GM12878 (cell line): ENCODE measurements at regions not wholly inside any gene's neighbourhood (a gene's known extent, or its start where the extent isn't known, plus 50 kb on each side); places are given as distances from the start of the nearest gene placed in this dataset.

Experiments
- ATAC-seq: fragments of 200-7000 bp; cut with Tn5 transposase; 3 replicates; pipeline ENCODE4 v1.9.1; 2020; ENCODE audit warnings: mild to moderate bottlenecking, moderate library complexity
- BruUV-seq: library from RNA; stranded (reverse); fragments of 400-500 nt; replicated peaks from 2 replicates; lab custom pipeline; 2021; lab: Mats Ljungman, UMichigan
- CTCF ChIA-PET: fragments of 300-600 bp; sonication (Branson Sonifier 250); formaldehyde crosslinking; extraction: SDS; loops from one replicate; lab custom pipeline; 2021; ENCODE audit warnings: inconsistent platforms; lab: Yijun Ruan, JAX
- POLR2A ChIA-PET: fragments of 350-600 bp; formaldehyde crosslinking; extraction: SDS; loops from one replicate; lab custom pipeline; 2021; ENCODE audit warnings: inconsistent platforms; lab: Charles Lee
- RAD21 ChIA-PET: fragments of 300-600 bp; sonication (Branson Sonifier 250); formaldehyde crosslinking; loops from one replicate; lab custom pipeline; 2023; ENCODE audit warnings: antibody characterized with exemption; ENCODE audit not compliant: unreplicated experiment; lab: Charles Lee
- SMC1A ChIA-PET: fragments of 300-600 bp; sonication (Branson Sonifier 250); formaldehyde crosslinking; loops from one replicate; lab custom pipeline; 2023; ENCODE audit not compliant: unreplicated experiment, uncharacterized antibody; lab: Charles Lee
- DNase-seq: peaks from one replicate; pipeline ENCODE4 v3.0.0-alpha.2; 2011; ENCODE audit warnings: low read depth, low spot score
- FAIRE-seq: peaks from 3 replicates; lab custom pipeline; 2011; peaks lifted over from hg19 to GRCh38; lab: Jason Lieb, UNC
- H2AFZ ChIP-seq: 2 replicates; pipeline ENCODE4 v1.6.0; 2011; ENCODE audit warnings: low read depth, low read length, control low read depth; ENCODE audit not compliant: control insufficient read depth
- H3K27ac ChIP-seq: 2 replicates; pipeline ENCODE4 v1.5.1; 2011; ENCODE audit warnings: control low read depth; ENCODE audit not compliant: control insufficient read depth, insufficient read depth
- H3K27me3 ChIP-seq, 2 experiments: replicated peaks in 1 of 2; 2 replicates each; pipeline versions ENCODE4 v1.6.0 to v1.6.1; 2011; ENCODE audit warnings: low read length in 1 of 2; ENCODE audit not compliant: control insufficient read depth in 2 of 2, insufficient read depth in 2 of 2
- H3K36me3 ChIP-seq, 2 experiments: 2 replicates each; pipeline ENCODE4 v1.5.1; 2011; ENCODE audit warnings: low read length in 1 of 2; ENCODE audit not compliant: control insufficient read depth in 2 of 2, insufficient read depth in 2 of 2
- H3K4me1 ChIP-seq: 2 replicates; pipeline ENCODE4 v1.6.1; 2011; ENCODE audit warnings: mild to moderate bottlenecking, low read length, moderate library complexity, mixed read lengths; ENCODE audit not compliant: control insufficient read depth, insufficient read depth
- H3K4me2 ChIP-seq: 2 replicates; pipeline ENCODE4 v1.6.0; 2011; ENCODE audit warnings: control low read depth; ENCODE audit not compliant: control insufficient read depth, insufficient read depth
- H3K4me3 ChIP-seq: fragments of 200-600 bp; sonication (generic); 2 replicates; pipeline ENCODE4 v1.5.1; 2016
- H3K79me2 ChIP-seq: 2 replicates; pipeline ENCODE4 v1.6.0; 2011; ENCODE audit warnings: low read length; ENCODE audit not compliant: control insufficient read depth, insufficient read depth
- H3K9ac ChIP-seq: 2 replicates; pipeline ENCODE4 v1.8.0; 2011; ENCODE audit warnings: low read length, control low read depth, mixed read lengths; ENCODE audit not compliant: control insufficient read depth, insufficient read depth
- H3K9me3 ChIP-seq: replicated peaks from 3 replicates; pipeline ENCODE4 v1.5.1; 2011; ENCODE audit warnings: mild to moderate bottlenecking, low read length; ENCODE audit not compliant: control insufficient read depth, insufficient read depth
- H4K20me1 ChIP-seq: 2 replicates; pipeline ENCODE4 v1.6.0; 2011; ENCODE audit not compliant: control insufficient read depth, insufficient read depth
- EP300 ChIP-seq, 2 experiments: fragments of 150-350 bp in 1 of 2; IDR thresholded peaks; 2 replicates each; pipeline ENCODE4 v1.6.1; 2011 to 2012; ENCODE audit warnings: low read depth in 2 of 2, low read length in 2 of 2, borderline replicate concordance in 1 of 2, improper control_type of control experiment in 1 of 2, inconsistent platforms in 1 of 2; ENCODE audit not compliant: control insufficient read depth in 1 of 2
- FOS ChIP-seq: IDR thresholded peaks from 3 replicates; pipeline ENCODE4 v1.6.1; 2011; ENCODE audit warnings: borderline replicate concordance; ENCODE audit not compliant: insufficient read length; ENCODE audit errors: extremely low read depth
- HDAC2 ChIP-seq: fragments of 200-600 bp; sonication (generic); IDR thresholded peaks from 2 replicates; pipeline ENCODE4 v1.6.1; 2017
- KAT2A ChIP-seq: conservative IDR thresholded peaks from 2 replicates; pipeline ENCODE4 v1.6.1; 2011; ENCODE audit warnings: low read depth, low read length; ENCODE audit not compliant: control insufficient read depth
- MTA2 ChIP-seq: fragments of 450-650 bp; IDR thresholded peaks from 2 replicates; pipeline ENCODE4 v1.6.1; 2016; ENCODE audit warnings: low read depth, mild to moderate bottlenecking, moderate library complexity
- NFYB ChIP-seq: IDR thresholded peaks from 2 replicates; pipeline ENCODE4 v1.6.1; 2011; ENCODE audit warnings: low read depth, mild to moderate bottlenecking, low read length, improper control_type of control experiment, moderate library complexity; ENCODE audit not compliant: insufficient read depth
- PRDM15 ChIP-seq: fragments of 450-650 bp; formaldehyde crosslinking; IDR thresholded peaks from 2 replicates; pipeline ENCODE4 v1.4.0; 2020; ENCODE audit warnings: mild to moderate bottlenecking, moderate library complexity
- SMARCA5 ChIP-seq: fragments of 450-650 bp; IDR thresholded peaks from 2 replicates; pipeline ENCODE4 v1.6.1; 2017; ENCODE audit warnings: mild to moderate bottlenecking
- SREBF1 ChIP-seq: IDR thresholded peaks from 2 replicates; pipeline ENCODE4 v1.6.1; 2012; ENCODE audit warnings: mild to moderate bottlenecking, low read length
- TBL1XR1 ChIP-seq: IDR thresholded peaks from 2 replicates; pipeline ENCODE4 v1.6.1; 2012; ENCODE audit warnings: low read depth, low read length, improper control_type of control experiment
- ZNF207 ChIP-seq: fragments of 450-650 bp; IDR thresholded peaks from 2 replicates; pipeline ENCODE4 v1.6.1; 2014; ENCODE audit warnings: antibody characterized with exemption, mild to moderate bottlenecking, borderline replicate concordance
- ZNF384 ChIP-seq: IDR thresholded peaks from 2 replicates; pipeline ENCODE4 v1.6.1; 2012; ENCODE audit warnings: low read depth, mild to moderate bottlenecking, low read length, improper control_type of control experiment, borderline replicate concordance
- WGBS: methylation state at CpG from one replicate; pipeline ENCODE4 v1.1.6; 2016; ENCODE audit warnings: low lambda C conversion rate; ENCODE audit not compliant: insufficient replicate concordance, insufficient coverage; ENCODE audit errors: missing lambda C conversion rate; 5-methylcytosine and 5-hydroxymethylcytosine counted together
- in situ Hi-C: fragments of 300-500 bp; cut with MboI; formaldehyde crosslinking; loops from 9 replicates; pipeline ENCODE4 v1.14.3; 2018; ENCODE audit warnings: mixed read lengths
- intact Hi-C: fragments of 100-400 bp; cut with micrococcal nuclease; formaldehyde crosslinking; loops from one replicate; pipeline ENCODE4 v1.14.2; 2022; ENCODE audit not compliant: unreplicated experiment
- TF ChIP-seq, protein P1 (sequence below): fragments of 450-650 bp; IDR thresholded peaks from 2 replicates; pipeline ENCODE4 v1.6.1; 2014; ENCODE audit warnings: mild to moderate bottlenecking
- TF ChIP-seq, protein P2 (sequence below): fragments of 450-650 bp; IDR thresholded peaks from 2 replicates; pipeline ENCODE4 v1.6.1; 2016; ENCODE audit warnings: mild to moderate bottlenecking
- TF ChIP-seq, protein P3 (sequence below): fragments of 450-650 bp; IDR thresholded peaks from 2 replicates; pipeline ENCODE4 v1.6.1; 2017; ENCODE audit warnings: mild to moderate bottlenecking, moderate library complexity

- Histone ChIP-seq H3K9me3 (no peaks in the 10 kb centered on the region; the same call in 2 of the 3 replicates), H4K20me1 (no peaks in the 10 kb centered on the region), H3K36me3 (no peaks in the 10 kb centered on the region), H3K79me2 (no peaks in the 10 kb centered on the region), H3K4me2 (no peak overlapping the region), H3K4me1 (no peaks in the 10 kb centered on the region), H2AFZ (no peak overlapping the region), H3K27ac (no peak overlapping the region), H3K27me3 (no peaks in the 10 kb centered on the region; a peak in 2 of 4 replicates), H3K4me3 (no peak overlapping the region), H3K9ac (no peak overlapping the region)
- DNase-seq (no peak), FAIRE-seq (no peak), ATAC-seq (no peak)
- ChIA-PET CTCF (no interaction called here), SMC1A (no interaction called here), POLR2A (no interaction called here), RAD21 (no interaction called here)
- in situ Hi-C loops = no loop called here
- intact Hi-C loops = no loop called here
- 0% methylated on average over 2 of the region's 2 CpGs for WGBS
- no TSS peak for BruUV-seq
- no peak for TF ChIP-seq ZNF384
- TF ChIP-seq ZNF207 = no peak
- TF ChIP-seq KAT2A = no peak
- no peak for TF ChIP-seq MTA2
- TF ChIP-seq, protein P1, sequence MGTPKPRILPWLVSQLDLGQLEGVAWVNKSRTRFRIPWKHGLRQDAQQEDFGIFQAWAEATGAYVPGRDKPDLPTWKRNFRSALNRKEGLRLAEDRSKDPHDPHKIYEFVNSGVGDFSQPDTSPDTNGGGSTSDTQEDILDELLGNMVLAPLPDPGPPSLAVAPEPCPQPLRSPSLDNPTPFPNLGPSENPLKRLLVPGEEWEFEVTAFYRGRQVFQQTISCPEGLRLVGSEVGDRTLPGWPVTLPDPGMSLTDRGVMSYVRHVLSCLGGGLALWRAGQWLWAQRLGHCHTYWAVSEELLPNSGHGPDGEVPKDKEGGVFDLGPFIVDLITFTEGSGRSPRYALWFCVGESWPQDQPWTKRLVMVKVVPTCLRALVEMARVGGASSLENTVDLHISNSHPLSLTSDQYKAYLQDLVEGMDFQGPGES = no peak
- TF ChIP-seq SREBF1 = no peak
- TF ChIP-seq, protein P2, sequence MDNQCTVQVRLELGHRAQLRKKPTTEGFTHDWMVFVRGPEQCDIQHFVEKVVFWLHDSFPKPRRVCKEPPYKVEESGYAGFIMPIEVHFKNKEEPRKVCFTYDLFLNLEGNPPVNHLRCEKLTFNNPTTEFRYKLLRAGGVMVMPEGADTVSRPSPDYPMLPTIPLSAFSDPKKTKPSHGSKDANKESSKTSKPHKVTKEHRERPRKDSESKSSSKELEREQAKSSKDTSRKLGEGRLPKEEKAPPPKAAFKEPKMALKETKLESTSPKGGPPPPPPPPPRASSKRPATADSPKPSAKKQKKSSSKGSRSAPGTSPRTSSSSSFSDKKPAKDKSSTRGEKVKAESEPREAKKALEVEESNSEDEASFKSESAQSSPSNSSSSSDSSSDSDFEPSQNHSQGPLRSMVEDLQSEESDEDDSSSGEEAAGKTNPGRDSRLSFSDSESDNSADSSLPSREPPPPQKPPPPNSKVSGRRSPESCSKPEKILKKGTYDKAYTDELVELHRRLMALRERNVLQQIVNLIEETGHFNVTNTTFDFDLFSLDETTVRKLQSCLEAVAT = no peak
- TF ChIP-seq TBL1XR1 = no peak
- no peak for TF ChIP-seq HDAC2
- no peak for TF ChIP-seq PRDM15 (CRISPR knock-in tag)
- TF ChIP-seq NFYB = no peak
- TF ChIP-seq SMARCA5 = no peak
- TF ChIP-seq, protein P3, sequence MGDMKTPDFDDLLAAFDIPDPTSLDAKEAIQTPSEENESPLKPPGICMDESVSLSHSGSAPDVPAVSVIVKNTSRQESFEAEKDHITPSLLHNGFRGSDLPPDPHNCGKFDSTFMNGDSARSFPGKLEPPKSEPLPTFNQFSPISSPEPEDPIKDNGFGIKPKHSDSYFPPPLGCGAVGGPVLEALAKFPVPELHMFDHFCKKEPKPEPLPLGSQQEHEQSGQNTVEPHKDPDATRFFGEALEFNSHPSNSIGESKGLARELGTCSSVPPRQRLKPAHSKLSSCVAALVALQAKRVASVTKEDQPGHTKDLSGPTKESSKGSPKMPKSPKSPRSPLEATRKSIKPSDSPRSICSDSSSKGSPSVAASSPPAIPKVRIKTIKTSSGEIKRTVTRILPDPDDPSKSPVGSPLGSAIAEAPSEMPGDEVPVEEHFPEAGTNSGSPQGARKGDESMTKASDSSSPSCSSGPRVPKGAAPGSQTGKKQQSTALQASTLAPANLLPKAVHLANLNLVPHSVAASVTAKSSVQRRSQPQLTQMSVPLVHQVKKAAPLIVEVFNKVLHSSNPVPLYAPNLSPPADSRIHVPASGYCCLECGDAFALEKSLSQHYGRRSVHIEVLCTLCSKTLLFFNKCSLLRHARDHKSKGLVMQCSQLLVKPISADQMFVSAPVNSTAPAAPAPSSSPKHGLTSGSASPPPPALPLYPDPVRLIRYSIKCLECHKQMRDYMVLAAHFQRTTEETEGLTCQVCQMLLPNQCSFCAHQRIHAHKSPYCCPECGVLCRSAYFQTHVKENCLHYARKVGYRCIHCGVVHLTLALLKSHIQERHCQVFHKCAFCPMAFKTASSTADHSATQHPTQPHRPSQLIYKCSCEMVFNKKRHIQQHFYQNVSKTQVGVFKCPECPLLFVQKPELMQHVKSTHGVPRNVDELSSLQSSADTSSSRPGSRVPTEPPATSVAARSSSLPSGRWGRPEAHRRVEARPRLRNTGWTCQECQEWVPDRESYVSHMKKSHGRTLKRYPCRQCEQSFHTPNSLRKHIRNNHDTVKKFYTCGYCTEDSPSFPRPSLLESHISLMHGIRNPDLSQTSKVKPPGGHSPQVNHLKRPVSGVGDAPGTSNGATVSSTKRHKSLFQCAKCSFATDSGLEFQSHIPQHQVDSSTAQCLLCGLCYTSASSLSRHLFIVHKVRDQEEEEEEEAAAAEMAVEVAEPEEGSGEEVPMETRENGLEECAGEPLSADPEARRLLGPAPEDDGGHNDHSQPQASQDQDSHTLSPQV = no peak
- no peak for TF ChIP-seq FOS
- no peak for TF ChIP-seq EP300 (IDR thresholded peaks at IDR 0.05; ENCODE audit: borderline replicate concordance in 1 of 2, control insufficient read depth in 1 of 2, low read depth in 2 of 2, low read length in 2 of 2)
These were observed 292.1 kb downstream of the SOX11 start for GRCh38 chr2:5984273-5984655.
